SHP77 treated with DMSO at 0.1 percent for 48 hours (cell line): ENCODE measurements at regions not wholly inside any gene's neighbourhood (a gene's known extent, or its start where the extent isn't known, plus 50 kb on each side); places are given as distances from the start of the nearest gene placed in this dataset.

Source experiments
- DNase-seq: peaks from one replicate; lab custom pipeline; 2025; lab: John Stamatoyannopoulos, UW

- no peak for DNase-seq
Observed at GRCh38 chr13:24008679-24009078, 111.4 kb upstream of the C1QTNF9B start.

- no peak for DNase-seq
Observed at GRCh38 chr13:24011266-24011665, 114.0 kb upstream of the C1QTNF9B start.

- DNase-seq: no peak
Observed at GRCh38 chr13:24012648-24013047, 115.3 kb upstream of the C1QTNF9B start.

GRCh38 chr13:24013189-24013588 lies 115.9 kb upstream of the C1QTNF9B start:
- no peak for DNase-seq

- no peak for DNase-seq
Observed at GRCh38 chr13:24016046-24016445, 118.7 kb upstream of the C1QTNF9B start.

- no peak for DNase-seq
Observed at GRCh38 chr13:24022568-24022967, 125.3 kb upstream of the C1QTNF9B start.

- no peak for DNase-seq
Observed at GRCh38 chr13:24023073-24023472, 125.8 kb upstream of the C1QTNF9B start.

GRCh38 chr13:24027494-24027893 lies 130.2 kb upstream of the C1QTNF9B start:
- DNase-seq: no peak

GRCh38 chr13:24032252-24032651 lies 128.3 kb upstream of the SPATA13 start:
- DNase-seq: no peak

GRCh38 chr13:24032674-24033073 lies 127.8 kb upstream of the SPATA13 start:
- DNase-seq: no peak

- no peak for DNase-seq
Observed at GRCh38 chr13:24033527-24034302, 126.8 kb upstream of the SPATA13 start.

GRCh38 chr13:24035411-24035810 lies 125.1 kb upstream of the SPATA13 start:
- no peak for DNase-seq

GRCh38 chr13:24036115-24036514 lies 124.4 kb upstream of the SPATA13 start:
- no peak for DNase-seq

GRCh38 chr13:24038405-24038804 lies 122.1 kb upstream of the SPATA13 start:
- DNase-seq: no peak

- DNase-seq: no peak
Observed at GRCh38 chr13:24038841-24039330, 121.6 kb upstream of the SPATA13 start.

- no peak for DNase-seq
Observed at GRCh38 chr13:24039621-24040475, 120.7 kb upstream of the SPATA13 start.

GRCh38 chr13:24040835-24041234 lies 119.7 kb upstream of the SPATA13 start:
- no peak for DNase-seq

GRCh38 chr13:24041651-24042225 lies 118.8 kb upstream of the SPATA13 start:
- DNase-seq: no peak

GRCh38 chr13:24042710-24043440 lies 117.6 kb upstream of the SPATA13 start:
- DNase-seq: no peak

GRCh38 chr13:24043590-24044350 lies 116.8 kb upstream of the SPATA13 start:
- no peak for DNase-seq

- DNase-seq: no peak
Observed at GRCh38 chr13:24045597-24045996, 114.9 kb upstream of the SPATA13 start.
